GM18861 (cell line): ENCODE measurements at regions not wholly inside any gene's neighbourhood (a gene's known extent, or its start where the extent isn't known, plus 50 kb on each side); places are given as distances from the start of the nearest gene placed in this dataset.
"Not testable (repeated sequence)": the region's sequence is repeated elsewhere in the genome, so short reads cannot be mapped to it uniquely, and the experiment has no call there.

Experiments used
- ATAC-seq: cut with Tn5 transposase; IDR thresholded peaks from one replicate; pipeline ENCODE4 v1.9.1; 2021; ENCODE audit not compliant: unreplicated experiment

- no peak for ATAC-seq
Measured at GRCh38 chr9:78383130-78383529, 86.2 kb downstream of the PSAT1 start.

GRCh38 chr9:78386348-78386747 is 89.4 kb downstream of the PSAT1 start:
- no peak for ATAC-seq

- no peak for ATAC-seq
Measured at GRCh38 chr9:78386773-78387172, 89.8 kb downstream of the PSAT1 start.

GRCh38 chr9:78393340-78393739 is 96.4 kb downstream of the PSAT1 start:
- ATAC-seq: no peak

DNA sequence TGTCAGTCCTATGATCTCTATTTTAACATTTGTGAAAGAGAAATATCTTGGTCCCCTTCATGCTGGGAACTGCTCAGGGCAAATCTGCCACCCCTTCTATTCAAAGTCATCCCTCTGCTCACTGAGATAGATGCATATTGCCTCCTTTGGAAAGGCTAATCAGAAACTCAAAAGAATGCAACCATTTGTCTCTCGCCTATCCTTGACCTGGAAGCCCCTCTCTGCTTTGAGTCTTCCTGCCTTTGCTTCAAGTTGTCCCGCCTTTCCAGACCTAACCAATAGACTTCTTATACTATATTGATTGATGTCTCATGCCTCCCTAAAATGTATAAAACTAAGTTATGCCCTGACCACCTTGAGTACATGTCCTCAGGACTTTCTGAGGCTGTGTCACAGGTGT is 97.0 kb downstream of the PSAT1 start:
- ATAC-seq: no peak

DNA sequence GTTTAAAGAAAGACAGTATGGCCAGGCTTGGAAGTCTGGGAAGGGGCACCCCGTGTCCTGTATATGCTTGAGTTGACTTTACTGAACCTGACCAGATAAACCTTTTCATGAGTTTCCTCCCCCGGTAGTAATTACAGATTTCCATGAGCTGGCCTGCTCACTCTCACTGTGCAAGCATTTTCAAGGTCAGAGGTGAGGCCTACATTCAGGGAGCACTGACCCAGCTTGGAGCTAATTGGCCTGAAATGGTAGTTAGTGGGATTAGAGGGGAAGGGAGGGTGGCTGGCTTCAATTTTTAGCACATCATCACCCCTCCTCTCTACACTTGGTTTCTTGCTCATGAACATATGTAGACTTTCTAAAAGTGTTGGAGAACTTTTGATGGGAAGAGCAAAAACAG is 99.2 kb downstream of the PSAT1 start:
- ATAC-seq: no peak

GRCh38 chr9:78397045-78397444 is 100.1 kb downstream of the PSAT1 start:
- no peak for ATAC-seq

GRCh38 chr9:78397454-78397853 is 100.5 kb downstream of the PSAT1 start:
- ATAC-seq: no peak

GRCh38 chr9:78399153-78399552 is 102.2 kb downstream of the PSAT1 start:
- no peak for ATAC-seq

DNA sequence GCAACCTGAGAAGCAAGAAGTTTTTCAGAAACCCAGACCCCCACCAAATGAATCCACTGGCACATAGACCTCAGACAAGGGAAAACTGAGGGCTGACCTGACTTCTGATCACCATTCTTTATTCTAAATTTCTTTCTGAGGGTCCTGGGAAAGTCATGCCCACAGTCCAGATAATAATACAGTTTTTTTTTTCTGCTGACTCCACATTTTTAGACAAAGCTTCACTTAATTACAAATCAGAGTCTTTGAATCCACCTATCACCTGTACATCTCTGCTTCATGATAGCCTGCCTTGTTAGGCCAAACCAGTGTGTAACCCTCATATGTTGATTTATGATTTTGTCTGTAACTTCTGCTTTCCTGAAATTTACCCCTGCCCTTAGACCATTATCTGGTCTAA is 103.6 kb downstream of the PSAT1 start:
- ATAC-seq: no peak

- no peak for ATAC-seq
Measured at GRCh38 chr9:78405461-78405860, 108.5 kb downstream of the PSAT1 start.

GRCh38 chr9:78406146-78406545 is 109.2 kb downstream of the PSAT1 start:
- no peak for ATAC-seq

DNA sequence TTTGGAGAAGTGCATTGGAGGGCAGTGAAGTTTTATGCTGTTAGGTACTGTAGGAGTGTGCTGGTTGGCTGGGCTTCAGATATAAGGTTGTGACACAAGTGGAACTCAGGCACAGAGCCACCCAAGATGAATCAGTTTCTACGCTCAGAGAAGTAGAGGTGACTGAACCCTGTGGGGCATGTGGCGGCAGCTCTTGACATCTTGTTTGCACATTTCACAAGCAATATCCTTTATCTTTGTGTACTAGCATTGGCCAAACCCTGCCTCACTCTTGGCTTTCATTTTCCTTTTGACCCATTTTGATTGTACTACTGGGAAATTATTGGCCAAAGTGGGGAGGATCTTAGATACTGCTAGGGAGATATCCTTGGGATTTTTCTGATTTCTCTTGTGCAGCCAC is 110.0 kb downstream of the PSAT1 start:
- ATAC-seq: no peak

- ATAC-seq: no peak
Measured at GRCh38 chr9:78407636-78408312, 110.8 kb downstream of the PSAT1 start.

DNA sequence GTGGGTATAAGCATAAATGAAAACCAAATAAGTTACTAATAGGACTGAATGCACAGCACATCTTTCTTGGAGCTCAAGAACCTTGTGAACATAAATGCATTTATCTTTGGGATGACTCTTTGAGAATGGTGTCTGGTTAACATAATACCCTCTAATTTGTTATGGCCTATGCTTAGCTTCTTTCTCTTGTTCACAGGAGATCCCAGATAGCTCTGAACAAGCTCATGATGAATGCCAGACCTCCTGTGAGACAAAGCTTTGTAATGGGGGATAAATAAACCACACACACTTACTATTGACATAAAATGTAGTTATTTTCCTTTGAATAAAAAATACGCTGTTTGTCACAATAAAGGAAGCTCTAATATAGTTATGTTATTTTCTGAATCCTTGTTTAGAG is 111.5 kb downstream of the PSAT1 start:
- no peak for ATAC-seq

DNA sequence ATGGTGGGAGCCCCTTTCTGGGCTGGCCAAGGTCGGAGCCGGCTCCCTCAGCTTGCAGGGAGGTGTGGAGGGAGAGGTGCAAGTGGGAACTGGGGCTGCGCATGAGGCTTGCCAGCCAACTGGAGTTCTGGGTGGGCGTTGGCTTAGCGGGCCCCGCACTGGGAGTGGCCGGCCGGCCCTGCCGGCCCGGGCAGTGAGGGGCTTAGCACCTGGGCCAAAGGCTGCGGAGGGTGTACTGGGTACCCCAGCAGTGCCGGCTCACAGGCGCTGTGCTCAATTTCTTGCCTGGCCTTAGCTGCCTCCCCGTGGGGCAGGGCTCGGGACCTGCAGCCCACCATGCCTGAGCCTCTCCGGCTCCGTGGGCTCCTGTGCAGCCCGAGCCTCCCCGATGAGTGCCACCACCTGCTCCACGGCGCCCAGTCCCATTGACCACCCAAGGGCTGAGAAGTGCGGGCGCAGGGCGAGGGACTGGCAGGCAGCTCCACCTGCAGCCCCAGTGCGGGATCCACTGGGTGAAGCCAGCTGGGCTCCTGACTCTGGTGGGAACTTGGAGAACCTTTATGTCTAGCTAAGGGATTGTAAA is 113.1 kb downstream of the PSAT1 start:
- ATAC-seq: not testable (repeated sequence)

DNA sequence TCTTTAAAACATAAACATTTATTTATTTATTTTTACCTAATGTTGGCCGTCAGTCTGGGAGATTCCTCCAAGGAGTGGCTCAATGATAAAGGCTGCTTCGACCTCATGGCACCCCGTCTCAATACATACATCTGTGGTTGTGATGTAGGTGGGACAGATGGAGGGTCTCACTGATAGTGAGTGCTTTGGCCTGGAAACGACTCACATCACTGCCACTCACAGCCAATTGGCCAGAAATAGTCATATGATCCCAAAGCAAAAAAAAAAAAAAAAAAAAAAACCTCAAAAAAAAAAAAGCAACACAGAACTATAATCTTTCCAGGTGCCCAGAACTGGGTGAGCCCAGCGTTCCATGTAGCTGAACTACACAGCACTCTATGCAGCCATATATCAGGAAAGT is 125.4 kb downstream of the PSAT1 start:
- no peak for ATAC-seq

GRCh38 chr9:78424299-78424698 is 127.4 kb downstream of the PSAT1 start:
- ATAC-seq: no peak

DNA sequence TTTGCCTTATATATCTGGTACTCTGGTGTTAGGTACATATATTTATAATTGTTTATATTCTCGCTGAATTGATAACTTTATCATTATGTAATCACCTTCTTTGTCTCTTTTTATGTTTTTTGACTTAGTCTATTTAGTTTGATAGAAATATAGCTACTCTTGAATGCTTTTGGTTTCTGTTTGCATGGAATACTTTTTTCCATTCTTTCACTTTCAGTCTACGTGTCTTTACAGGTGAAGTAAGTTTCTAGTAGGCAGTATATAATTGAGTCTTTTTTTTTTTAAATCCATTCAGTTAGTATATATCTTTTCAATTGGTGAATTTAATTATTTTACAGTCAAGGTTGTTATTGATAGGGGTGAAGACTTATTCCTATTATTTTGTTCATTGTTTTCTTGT is 131.7 kb downstream of the PSAT1 start:
- no peak for ATAC-seq

GRCh38 chr9:78430387-78430786 is 133.5 kb downstream of the PSAT1 start:
- ATAC-seq: no peak

DNA sequence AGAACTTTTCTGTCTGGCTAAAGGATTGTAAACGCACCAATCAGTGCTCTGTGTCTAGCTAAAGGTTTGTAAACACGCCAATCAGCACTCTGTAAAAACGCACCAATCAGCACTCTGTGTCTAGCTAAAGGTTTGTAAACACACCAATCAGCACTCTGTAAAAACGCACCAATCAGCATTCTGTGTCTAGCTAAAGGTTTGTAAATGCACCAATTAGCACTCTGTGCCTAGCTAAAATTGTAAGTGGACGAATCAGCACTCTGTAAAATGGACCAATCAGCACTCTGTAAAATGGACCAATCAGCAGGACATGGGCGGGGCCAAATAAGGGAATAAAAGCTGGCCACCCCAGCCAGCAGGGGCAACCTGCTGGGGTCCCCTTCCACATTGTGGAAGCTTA is 134.1 kb downstream of the PSAT1 start:
- not testable (repeated sequence) for ATAC-seq

GRCh38 chr9:78436873-78437272 is 139.9 kb downstream of the PSAT1 start:
- ATAC-seq: no peak

DNA sequence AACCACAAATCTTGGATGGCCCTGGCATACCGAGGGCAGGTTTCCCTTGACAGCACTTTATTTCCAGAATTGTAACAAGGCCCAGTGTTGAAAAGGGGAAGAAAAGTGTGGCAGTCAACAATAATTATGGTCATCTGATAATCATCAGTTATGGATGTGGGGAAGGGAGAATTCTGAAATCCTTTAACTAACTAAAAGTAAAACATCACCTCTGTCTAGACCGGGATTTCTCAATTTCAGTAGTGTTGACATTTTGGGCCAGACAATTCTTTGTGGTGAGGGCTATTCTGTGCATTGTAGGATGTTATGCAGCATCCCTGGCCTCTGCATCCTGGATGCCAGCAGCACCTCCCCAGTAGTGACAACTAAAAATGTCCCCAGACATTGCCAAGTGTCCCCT is 140.4 kb downstream of the PSAT1 start:
- no peak for ATAC-seq
